Activated naive CD8-positive, alpha-beta T cell treated with anti-CD3 and anti-CD28 coated beads for 36 hours (primary cell): ENCODE measurements at regions not wholly inside any gene's neighbourhood (a gene's known extent, or its start where the extent isn't known, plus 50 kb on each side); places are given as distances from the start of the nearest gene placed in this dataset.

Source experiments
- DNase-seq: peaks from one replicate; pipeline ENCODE4 v3.0.0; 2021
- H3K27ac Mint-ChIP-seq: one replicate; pipeline ENCODE4 v1.8.0; 2022; ENCODE audit warnings: mild to moderate bottlenecking, moderate library complexity, mixed read lengths
- H3K27me3 Mint-ChIP-seq: one replicate; pipeline ENCODE4 v1.8.0; 2022; ENCODE audit warnings: mild to moderate bottlenecking, mixed read lengths
- H3K36me3 Mint-ChIP-seq: one replicate; pipeline ENCODE4 v1.8.0; 2021; ENCODE audit warnings: mild to moderate bottlenecking, mixed read lengths
- H3K4me1 Mint-ChIP-seq: one replicate; pipeline ENCODE4 v1.8.0; 2021; ENCODE audit warnings: mixed read lengths
- H3K4me3 Mint-ChIP-seq: one replicate; pipeline ENCODE4 v1.8.0; 2022; ENCODE audit warnings: mild to moderate bottlenecking, moderate library complexity, mixed read lengths
- H3K9me3 Mint-ChIP-seq: one replicate; pipeline ENCODE4 v1.8.0; 2022; ENCODE audit warnings: mixed read lengths

DNA sequence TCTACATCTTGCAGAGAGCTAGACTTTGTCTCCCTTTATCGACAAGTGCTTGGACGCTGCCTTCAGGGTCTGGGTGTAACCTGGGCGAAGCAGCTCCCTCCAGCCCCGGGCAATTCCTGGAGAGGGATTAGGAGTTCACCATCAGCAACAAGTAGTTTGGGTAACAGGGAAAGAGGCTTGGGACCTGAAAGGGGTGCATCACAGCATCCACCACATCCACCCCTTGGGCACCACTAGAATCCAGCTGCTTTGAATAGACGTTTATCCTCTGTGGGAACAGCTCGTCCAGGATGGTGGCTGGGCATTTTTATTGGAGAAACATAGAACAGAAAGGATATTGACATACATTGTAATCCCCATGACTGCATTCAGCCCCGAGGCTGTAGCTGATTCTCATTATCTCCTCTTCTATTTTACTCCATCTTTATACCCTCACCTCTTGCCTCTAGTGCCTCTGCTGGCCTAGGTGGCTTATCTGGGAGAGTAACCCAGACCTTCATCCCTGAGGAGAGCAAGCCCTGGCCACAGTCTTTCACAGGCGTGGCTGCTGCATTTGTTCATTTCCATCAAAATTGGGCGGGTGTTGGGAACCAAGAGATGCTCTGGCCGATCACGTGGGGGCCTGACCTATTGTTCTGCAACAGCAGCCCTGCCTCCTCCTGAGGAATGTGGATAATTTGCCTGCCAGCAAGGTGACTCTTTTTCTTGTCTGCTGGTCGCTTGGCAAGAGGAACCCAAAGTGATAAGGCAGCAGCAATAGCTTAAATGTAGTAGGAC, 109.2 kb upstream of the RALGAPA2 start:
- Mint-ChIP-seq H3K4me3 (no peak overlapping the region), H3K9me3 (no peaks in the 10 kb centered on the region)

DNA sequence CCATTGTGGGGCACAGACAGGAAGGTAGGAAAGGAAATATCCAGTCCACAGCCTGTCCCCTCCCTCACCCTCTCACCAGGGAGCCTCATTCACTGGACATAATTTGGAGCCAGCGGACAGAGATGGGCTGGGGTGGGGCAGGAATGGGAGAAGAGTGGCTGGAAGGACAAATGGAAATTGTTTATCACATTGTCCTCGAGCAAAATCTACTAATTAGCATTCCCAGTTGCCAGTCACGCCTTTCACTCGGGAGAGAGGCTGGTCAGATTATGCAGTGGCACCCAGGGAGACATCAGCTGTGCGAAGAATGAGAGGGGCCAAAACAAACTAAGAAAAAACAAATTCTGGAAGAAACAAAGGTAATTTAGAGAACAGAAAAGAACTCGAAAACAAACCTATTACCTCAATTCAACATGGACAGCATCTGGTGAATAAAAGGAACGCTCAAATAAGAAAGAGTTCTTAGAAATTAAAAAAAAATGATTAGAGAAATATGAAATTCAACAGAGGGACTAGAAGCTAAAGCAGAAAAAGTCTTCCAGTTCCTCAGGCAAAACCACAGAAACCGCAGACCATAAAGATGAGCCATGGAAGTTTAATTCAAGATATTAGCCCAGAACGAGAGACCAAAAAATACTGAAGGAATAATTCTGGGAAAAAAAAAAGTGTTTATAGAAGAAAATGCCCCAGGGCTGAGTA, 108.5 kb upstream of the RALGAPA2 start:
- H3K27me3 Mint-ChIP-seq, result peaks cover 24% of the 10 kb centered on the region
- no peaks in the 10 kb centered on the region for H3K9me3 Mint-ChIP-seq
- H3K36me3 Mint-ChIP-seq, result no peaks in the 10 kb centered on the region
- H3K4me3 Mint-ChIP-seq, result no peak overlapping the region
- no peaks in the 10 kb centered on the region for H3K4me1 Mint-ChIP-seq
- no peak for DNase-seq
- no peak overlapping the region for H3K27ac Mint-ChIP-seq

More for the DNA sequence above, 109.2 kb upstream of the RALGAPA2 start:
- Mint-ChIP-seq H3K27ac (no peak overlapping the region), H3K27me3 (peaks cover 31% of the 10 kb centered on the region), H3K4me1 (no peaks in the 10 kb centered on the region), H3K36me3 (no peaks in the 10 kb centered on the region)
- DNase-seq, result no peak

DNA sequence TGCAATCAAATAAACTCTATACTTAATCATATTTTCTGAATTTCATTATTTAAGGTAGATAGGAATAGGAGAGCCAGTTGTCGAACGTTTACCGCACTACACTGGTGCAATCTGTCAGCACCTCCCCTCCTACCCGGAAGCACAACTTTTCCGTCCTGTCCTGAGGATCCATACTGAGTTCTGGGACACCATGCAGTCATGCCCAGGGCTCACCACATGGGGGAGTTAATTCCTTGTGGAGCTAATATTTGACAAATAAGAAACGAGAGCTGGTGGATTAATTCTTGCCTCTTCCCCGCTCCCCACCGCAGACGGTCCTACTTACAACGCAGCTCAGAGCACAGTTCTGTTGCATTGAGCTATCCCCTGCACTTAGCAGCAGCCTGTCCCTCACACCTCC, 107.7 kb upstream of the RALGAPA2 start:
- Mint-ChIP-seq H3K9me3 (no peaks in the 10 kb centered on the region), H3K4me1 (no peaks in the 10 kb centered on the region), H3K4me3 (no peak overlapping the region), H3K36me3 (no peaks in the 10 kb centered on the region), H3K27ac (no peak overlapping the region), H3K27me3 (peaks cover 21% of the 10 kb centered on the region)
- no peak for DNase-seq

DNA sequence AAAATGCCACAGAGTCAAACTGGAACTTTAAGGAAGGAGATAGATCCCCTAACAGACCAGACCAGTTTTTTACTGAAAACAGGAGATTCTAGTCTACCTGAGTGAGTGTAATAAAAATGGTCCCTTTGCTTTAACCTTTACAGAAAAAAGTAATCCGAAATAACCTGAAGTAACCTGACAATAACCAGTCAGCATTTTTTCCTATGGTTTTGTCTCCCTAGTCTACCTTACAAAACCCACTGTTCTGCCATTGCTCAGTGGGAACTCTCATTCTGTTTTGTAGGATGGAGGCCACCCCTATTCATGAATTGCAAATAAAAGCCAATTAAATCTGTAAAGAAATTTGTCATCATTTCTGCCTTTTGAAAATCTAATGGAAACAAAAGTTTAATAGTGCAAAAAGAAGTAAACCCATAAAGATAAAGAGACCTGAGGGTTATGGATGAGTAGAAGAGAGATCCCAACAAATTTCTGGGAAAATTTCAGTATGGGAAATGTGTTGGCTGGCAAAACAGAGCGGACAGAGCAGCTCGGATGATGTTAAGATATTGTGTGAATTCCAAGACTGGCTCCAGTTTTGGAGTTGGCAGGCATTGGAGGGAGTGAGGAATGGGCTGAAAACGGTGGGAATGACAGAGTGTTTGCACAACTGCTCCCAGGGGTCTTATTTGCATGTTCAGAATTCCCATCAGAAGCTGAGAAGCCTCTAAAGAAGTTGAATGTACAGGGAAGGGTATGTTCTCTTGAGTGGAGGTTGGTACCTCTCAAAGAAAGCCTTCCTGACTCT, 104.7 kb upstream of the RALGAPA2 start:
- no peaks in the 10 kb centered on the region for H3K4me1 Mint-ChIP-seq
- DNase-seq, result no peak
- H3K27ac Mint-ChIP-seq, result no peak overlapping the region
- H3K4me3 Mint-ChIP-seq, result no peak overlapping the region
- H3K9me3 Mint-ChIP-seq, result no peaks in the 10 kb centered on the region
- H3K27me3 Mint-ChIP-seq, result peaks cover 17% of the 10 kb centered on the region
- H3K36me3 Mint-ChIP-seq, result no peaks in the 10 kb centered on the region

DNA sequence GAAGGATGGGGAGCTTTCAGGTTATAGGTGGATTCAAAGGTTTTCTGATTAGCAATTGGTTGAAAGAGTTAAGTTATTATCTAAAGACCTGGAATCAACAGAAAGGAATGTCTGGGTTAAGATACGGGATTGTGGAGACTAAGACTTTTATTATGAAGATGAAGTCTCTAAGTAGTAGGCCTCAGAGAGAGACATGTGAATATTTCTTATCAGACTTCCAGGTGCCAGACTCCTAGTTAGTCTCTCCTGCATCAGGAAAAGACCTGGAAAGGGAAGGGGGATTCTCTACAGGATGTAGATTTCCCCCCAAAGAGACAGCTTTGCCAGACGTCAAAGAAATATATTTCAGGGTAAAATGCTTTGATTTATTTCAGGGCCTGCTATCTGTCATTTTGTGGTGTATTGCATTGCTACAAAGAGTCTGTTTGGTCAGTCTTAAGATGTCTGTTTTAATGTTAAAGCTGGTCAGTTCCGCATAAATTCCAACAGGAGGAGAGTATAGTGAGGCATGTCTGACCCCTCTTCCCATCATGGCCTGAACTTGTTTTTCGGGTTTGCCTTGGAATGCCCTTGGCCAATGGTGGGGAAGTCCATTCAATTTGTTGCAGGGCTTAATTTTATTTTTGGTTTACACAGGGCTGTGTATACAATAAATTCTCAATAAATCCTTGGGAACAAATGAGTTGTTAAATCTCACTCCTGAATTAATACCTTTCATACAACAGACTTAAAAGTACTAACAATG, 103.4 kb upstream of the RALGAPA2 start:
- H3K9me3 Mint-ChIP-seq, result no peaks in the 10 kb centered on the region
- peaks cover 18% of the 10 kb centered on the region for H3K27me3 Mint-ChIP-seq
- no peak overlapping the region for H3K27ac Mint-ChIP-seq
- DNase-seq, result no peak
- H3K4me1 Mint-ChIP-seq, result no peaks in the 10 kb centered on the region
- no peak overlapping the region for H3K4me3 Mint-ChIP-seq
- H3K36me3 Mint-ChIP-seq, result no peaks in the 10 kb centered on the region

DNA sequence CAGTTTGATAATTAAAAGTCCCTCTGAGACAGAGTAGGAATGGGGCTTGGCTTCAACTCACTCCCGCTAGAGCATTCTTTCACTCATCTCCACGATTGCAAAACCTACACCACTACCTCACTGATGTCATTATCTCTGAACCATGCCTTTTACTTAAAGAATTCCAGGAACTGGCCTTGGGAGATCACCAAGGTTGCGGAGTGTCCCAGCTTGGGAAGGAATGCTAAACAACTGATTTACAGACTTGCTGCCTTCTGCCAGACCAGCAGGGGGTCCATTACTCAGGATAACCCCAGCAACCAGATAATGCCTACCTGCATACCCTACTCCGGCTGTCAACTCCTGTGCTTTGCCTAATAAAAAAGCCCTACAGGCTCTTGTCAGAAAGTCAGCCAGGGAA, 102.2 kb upstream of the RALGAPA2 start:
- DNase-seq, result no peak
- H3K27ac Mint-ChIP-seq, result no peak overlapping the region

DNA sequence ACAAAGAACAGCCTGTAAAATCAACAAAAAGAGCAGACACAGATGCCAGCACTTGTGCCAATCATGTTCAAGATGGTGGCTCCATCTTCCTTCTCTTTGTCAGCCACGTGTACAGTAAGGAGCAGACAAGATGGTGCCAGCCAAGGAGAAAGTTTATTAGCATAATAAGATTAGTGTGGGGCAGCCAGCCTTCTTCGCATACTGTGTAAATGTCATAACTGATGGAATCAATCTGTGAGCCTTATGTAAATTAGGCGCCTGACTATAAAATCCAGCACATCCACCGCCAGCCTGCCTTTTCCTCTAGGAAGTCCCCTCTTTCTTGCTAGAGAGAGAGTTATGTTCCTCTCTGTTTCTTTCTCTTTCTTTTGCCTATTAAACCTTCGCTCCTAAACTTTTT, 99.7 kb upstream of the RALGAPA2 start:
- Mint-ChIP-seq H3K4me1 (no peaks in the 10 kb centered on the region), H3K27me3 (peaks cover 13% of the 10 kb centered on the region), H3K9me3 (no peaks in the 10 kb centered on the region), H3K36me3 (no peaks in the 10 kb centered on the region), H3K4me3 (no peak overlapping the region), H3K27ac (no peak overlapping the region)
- DNase-seq, result no peak

More for the DNA sequence above, 102.2 kb upstream of the RALGAPA2 start:
- H3K4me3 Mint-ChIP-seq, result no peak overlapping the region
- peaks cover 11% of the 10 kb centered on the region for H3K27me3 Mint-ChIP-seq
- no peaks in the 10 kb centered on the region for H3K9me3 Mint-ChIP-seq
- no peaks in the 10 kb centered on the region for H3K4me1 Mint-ChIP-seq
- no peaks in the 10 kb centered on the region for H3K36me3 Mint-ChIP-seq

DNA sequence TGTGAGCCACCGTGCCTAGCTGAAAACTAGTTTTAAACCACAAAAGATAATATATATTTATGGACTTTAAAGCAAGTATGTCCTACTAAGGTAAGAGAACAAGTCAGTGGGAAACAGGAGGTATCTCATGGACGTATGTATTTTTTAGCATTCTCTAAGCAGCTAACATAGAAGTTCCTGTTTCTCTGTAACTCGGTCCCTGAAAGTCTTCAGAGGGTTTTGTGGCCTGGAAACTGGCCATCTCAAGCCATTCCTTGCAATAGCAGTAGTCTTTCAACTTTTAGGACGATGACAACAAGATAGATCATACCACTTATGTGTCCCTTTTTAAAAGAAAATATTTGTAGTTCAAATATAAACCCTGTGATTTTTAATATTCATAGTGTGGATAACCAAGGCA, 95.6 kb upstream of the RALGAPA2 start:
- H3K9me3 Mint-ChIP-seq, result no peaks in the 10 kb centered on the region
- no peak overlapping the region for H3K27ac Mint-ChIP-seq
- DNase-seq, result no peak
- no peaks in the 10 kb centered on the region for H3K4me1 Mint-ChIP-seq
- H3K27me3 Mint-ChIP-seq, result peaks cover 9% of the 10 kb centered on the region
- no peak overlapping the region for H3K4me3 Mint-ChIP-seq
- H3K36me3 Mint-ChIP-seq, result no peaks in the 10 kb centered on the region

DNA sequence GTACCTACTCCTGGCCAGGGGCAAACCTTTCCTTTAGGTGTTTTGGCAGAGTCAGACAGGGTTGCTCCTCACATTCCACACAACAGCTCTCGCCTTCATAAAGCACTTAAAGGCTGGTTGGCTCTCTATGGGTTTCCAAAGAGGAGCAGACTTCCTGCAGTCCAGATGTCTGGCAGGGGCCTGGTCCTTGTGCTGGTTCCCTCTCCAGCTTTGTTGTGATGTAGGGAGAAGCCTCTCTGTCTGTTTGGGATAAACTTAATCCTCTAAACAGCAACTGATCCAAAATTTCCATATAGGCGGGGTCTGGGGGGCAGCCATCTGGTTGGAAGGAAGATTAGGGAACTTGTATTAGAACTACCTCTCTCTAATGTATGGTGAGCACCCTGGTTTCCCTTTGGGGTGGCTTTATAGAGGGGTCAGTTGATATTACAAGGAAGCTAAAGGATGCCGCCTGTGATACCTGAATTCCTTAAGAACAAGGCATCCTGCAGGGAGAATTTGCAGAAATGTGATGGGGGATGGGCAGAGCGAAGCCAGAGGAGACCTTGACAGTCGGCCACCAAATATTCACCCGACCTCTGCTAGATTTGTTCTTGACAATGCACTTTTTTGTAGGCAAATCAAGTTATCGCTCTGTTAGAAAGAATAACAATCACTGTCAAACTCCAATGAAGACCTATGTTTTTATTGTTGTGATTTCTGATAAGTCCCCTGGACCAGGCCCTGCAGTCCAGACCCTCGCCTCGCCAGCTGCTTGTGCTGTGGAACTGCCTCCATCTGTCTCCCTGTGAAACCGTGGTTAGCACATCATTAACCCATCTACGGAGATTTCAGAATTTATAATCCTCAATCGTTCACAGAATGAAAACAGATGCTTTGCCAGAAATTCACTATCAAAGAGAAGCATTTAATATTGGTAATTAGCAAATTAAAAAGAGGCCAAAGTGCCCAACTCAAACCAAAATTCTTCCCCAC, 94.0 kb upstream of the RALGAPA2 start:
- DNase-seq, result no peak
- H3K9me3 Mint-ChIP-seq, result no peaks in the 10 kb centered on the region
- no peak overlapping the region for H3K4me3 Mint-ChIP-seq
- peaks cover 8% of the 10 kb centered on the region for H3K27me3 Mint-ChIP-seq
- no peak overlapping the region for H3K27ac Mint-ChIP-seq
- H3K4me1 Mint-ChIP-seq, result no peaks in the 10 kb centered on the region
- H3K36me3 Mint-ChIP-seq, result no peaks in the 10 kb centered on the region

DNA sequence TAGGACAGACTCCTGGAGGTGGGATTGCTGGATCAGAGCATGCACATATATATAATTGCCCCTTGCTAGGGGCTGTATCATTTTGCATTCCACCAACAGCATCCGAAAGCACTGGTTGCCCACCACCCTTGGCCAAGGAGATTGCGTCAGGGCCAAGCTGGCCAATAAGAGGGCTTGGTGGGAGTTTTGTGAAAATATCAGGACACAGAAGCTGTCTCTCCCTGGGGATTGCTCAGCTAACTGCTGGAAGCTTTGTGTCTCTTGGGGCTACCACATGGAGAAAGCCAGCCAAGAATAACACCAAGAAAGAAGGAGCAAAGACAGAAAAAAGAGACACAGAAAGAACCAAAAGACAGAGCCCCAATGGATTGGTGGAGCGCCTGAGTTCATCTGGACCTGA, 90.6 kb upstream of the RALGAPA2 start:
- H3K27ac Mint-ChIP-seq, result no peak overlapping the region
- no peak overlapping the region for H3K4me3 Mint-ChIP-seq

DNA sequence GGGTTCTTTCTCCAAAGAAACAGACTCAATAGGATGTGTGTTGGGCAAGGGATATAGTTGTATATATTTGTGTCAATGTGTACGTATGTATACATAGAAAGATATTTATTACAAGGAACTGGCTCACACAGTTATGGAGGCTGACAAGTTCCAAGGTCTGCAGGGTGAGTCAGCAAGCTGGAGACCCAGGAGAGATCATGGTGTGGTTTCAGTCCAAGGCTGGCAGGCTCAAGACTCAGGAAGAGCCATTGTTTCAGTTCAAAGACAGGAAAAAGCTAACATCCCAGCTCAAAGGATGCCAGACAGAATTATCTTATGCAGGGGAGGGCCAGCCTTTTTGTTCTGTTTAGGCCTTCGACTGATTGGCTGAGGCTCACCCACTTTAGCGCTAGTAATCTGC, 89.9 kb upstream of the RALGAPA2 start:
- Mint-ChIP-seq H3K9me3 (no peaks in the 10 kb centered on the region), H3K4me1 (no peaks in the 10 kb centered on the region), H3K27ac (no peak overlapping the region), H3K27me3 (peaks cover 2% of the 10 kb centered on the region), H3K36me3 (no peaks in the 10 kb centered on the region), H3K4me3 (no peak overlapping the region)
- no peak for DNase-seq

More for the DNA sequence above, 90.6 kb upstream of the RALGAPA2 start:
- H3K4me1 Mint-ChIP-seq, result no peaks in the 10 kb centered on the region
- no peak for DNase-seq
- H3K27me3 Mint-ChIP-seq, result peaks cover 2% of the 10 kb centered on the region
- H3K9me3 Mint-ChIP-seq, result no peaks in the 10 kb centered on the region
- no peaks in the 10 kb centered on the region for H3K36me3 Mint-ChIP-seq

DNA sequence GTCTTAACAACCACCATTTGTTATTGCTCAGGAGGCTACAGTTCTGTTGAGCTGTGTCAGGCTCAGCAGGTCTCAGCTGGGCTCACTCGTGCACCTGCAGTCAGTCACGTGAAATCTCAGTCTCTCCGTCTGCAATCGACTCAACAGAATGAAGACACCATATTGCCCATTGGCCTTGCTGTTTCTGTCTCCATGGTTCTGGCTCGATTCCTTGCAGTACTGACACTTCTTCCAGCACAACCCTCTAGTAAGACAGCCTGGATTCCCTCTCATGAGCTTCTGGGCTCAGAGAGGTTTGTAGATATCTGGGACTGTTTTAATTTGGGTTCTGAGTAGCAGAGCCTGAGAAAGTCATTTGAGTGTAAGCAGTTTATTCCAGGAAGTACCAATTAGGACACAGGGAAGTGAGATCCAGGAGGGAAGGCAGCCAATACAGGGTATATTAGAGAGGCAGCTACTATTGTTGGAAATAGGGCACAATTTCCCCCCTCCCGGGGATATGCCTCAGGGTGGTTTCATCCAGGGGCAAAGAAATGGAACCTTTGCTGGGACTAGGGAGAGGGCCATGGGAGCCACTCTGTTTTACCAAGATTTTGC, 87.4 kb upstream of the RALGAPA2 start:
- no peak for DNase-seq
- H3K36me3 Mint-ChIP-seq, result no peaks in the 10 kb centered on the region
- H3K9me3 Mint-ChIP-seq, result no peaks in the 10 kb centered on the region
- H3K27ac Mint-ChIP-seq, result no peak overlapping the region
- no peaks in the 10 kb centered on the region for H3K4me1 Mint-ChIP-seq
- H3K4me3 Mint-ChIP-seq, result no peak overlapping the region
- H3K27me3 Mint-ChIP-seq, result peaks cover 2% of the 10 kb centered on the region

DNA sequence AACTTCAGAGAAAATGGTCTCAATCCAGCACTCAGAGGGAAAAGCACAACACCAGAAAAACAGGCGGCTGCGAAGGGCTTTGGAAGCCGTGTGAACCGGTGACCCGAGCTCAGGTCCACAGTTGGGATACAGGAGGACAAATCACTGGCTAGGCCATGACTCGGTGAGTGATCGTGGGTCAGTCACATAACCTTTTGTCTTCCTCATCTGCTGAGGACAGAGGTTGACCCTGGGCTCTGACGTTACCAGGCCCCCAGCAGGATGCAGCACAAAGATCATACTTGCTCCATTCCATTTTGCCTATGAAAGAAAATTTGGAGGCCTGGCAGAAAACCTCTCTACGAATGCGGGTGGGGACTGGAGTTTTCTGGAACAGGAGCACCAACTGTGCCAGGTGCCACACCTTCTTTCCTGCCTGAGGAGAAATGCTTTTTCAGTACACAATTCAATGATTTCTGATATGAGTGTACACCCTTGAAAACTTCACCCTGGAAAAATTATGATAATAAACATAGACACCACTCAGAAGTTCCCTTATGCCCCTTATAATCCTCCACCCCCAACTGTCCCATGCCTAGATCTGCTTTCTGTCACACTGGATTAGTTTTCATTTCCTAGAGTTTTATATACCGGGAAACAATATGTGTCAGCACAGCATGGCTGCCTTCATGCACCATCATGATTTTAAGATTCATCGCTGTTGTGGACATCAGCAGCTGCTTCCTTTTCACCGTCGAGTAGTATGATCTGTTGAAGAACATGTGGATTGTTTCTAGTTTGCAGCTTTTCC, 85.3 kb upstream of the RALGAPA2 start:
- no peak for DNase-seq
- no peaks in the 10 kb centered on the region for H3K4me1 Mint-ChIP-seq
- peaks cover 2% of the 10 kb centered on the region for H3K27me3 Mint-ChIP-seq
- H3K36me3 Mint-ChIP-seq, result no peaks in the 10 kb centered on the region
- no peaks in the 10 kb centered on the region for H3K9me3 Mint-ChIP-seq
- H3K4me3 Mint-ChIP-seq, result no peak overlapping the region
- H3K27ac Mint-ChIP-seq, result no peak overlapping the region
